Renal cortical epithelial cell (primary cell): ENCODE measurements at regions not wholly inside any gene's neighbourhood (a gene's known extent, or its start where the extent isn't known, plus 50 kb on each side); places are given as distances from the start of the nearest gene placed in this dataset.

ENCODE experiments used
- DNase-seq: peaks from one replicate; pipeline ENCODE4 v3.0.0-alpha.2; 2011; ENCODE audit warnings: low read depth

DNA sequence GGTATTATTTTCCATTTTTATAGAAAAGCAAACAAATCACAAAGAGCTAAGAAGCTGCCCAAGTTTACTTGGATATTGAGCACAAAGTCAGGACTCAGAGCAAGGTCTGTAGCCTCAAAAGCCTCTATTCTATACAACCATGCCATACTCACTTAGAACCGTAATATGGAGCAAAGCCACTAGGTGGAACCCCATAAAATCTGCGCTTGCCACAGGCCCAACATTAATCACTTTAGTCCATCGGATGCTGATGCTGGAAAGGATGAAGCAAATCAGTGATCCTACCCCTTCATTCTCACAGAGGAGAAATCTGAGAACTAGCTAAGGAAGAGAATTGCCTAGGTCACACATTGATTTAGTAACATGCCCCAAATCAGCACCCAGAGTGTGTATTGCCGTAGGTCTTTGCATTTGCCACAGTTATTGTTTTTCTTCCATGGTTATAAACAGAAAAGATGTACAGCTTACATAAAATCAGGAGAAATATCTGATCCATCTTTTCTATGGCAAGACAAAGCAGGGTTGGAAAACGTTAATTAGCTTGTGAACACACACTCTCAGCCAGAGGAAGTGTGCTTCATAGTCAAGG is 56.7 kb upstream of the RAB38 start:
- DNase-seq: peak; percentile 34

- DNase-seq: no peak
Observed at GRCh38 chr11:88229303-88229702, 54.1 kb upstream of the RAB38 start.
